OCI-M2 (cell line): ENCODE measurements at regions not wholly inside any gene's neighbourhood (a gene's known extent, or its start where the extent isn't known, plus 50 kb on each side); places are given as distances from the start of the nearest gene placed in this dataset.

Experiments
- DNase-seq: peaks from one replicate; lab custom pipeline; 2025; ENCODE audit not compliant: unreplicated experiment; lab: John Stamatoyannopoulos, UW

GRCh38 chr19:30909216-30909615 lies 440.0 kb downstream of the TSHZ3 start:
- no peak for DNase-seq

- no peak for DNase-seq
Observed at GRCh38 chr19:30908262-30908771, 440.9 kb downstream of the TSHZ3 start.

DNA sequence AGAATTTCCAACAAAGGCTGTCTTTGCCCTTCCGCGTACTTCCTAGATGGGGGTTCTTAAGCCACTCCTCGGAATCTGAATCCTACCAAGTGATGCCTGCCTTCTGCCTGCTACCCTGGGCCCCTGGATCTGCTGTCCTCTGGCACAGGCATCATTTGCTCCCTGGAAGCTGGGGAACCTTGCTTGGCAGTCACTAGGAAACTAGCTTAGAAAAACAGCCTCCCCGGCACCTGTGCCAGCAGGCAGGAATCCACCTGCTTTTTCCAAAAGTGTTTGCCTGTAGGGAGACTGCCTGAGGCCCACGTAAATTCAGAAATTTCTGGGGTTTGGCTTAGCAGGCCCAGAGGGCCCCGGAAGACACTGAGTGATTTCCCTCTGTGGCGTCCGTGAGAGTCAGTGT lies 442.4 kb downstream of the TSHZ3 start:
- DNase-seq, result no peak

DNA sequence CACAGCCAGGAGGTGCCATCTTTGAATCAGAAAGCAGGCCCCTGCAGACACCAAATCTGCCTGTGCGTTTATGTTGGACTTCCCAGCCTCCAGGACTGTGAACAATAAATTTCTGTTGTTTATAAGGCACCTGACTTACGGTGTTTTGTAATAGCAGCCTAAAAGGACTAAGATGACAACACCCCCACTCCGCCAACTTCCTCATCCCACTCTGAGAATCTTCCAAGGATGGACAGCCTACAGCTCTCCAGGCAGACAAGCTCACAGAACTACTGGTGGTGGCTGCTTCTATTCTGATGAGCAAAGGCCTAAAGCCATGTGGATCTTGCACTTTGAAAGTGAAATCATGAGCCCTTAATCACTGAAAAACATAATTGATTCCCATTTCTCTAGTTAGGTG lies 449.2 kb downstream of the TSHZ3 start:
- DNase-seq, result no peak

DNA sequence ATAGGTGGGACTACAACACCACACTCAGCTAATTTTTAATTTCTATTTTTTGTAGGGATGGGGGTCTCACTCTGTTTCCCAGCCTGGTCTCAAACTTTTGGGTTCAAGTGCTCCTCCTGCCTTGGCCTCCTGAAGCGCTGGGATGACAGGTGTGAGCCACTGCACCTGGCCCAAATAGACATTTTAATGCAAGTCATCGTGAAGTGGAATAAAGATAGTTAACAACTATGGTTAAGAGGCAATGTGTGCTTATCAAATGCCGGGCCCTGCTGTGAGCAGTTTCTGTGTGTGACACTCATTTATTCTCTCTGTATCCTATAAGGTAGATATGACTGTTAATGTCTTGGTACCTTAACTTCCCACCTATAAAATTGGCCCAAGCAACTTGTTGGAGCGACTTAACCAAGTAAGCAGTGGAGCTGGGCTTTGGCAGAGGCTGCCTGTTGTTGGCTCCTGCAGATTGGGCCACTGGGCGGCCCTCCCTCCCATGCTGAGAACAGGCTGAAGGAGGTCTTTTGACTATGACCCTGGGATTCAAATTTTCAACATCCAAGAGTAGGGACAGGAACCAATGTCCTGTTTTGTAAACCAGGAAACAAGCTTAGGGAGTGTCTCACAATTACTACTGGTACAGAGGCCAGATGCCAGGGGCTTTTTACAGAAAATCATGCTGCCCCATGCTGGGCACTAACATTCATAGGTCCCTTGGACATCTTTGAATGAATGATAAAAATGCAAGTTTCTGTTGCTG lies 450.7 kb downstream of the TSHZ3 start:
- DNase-seq, result no peak

DNA sequence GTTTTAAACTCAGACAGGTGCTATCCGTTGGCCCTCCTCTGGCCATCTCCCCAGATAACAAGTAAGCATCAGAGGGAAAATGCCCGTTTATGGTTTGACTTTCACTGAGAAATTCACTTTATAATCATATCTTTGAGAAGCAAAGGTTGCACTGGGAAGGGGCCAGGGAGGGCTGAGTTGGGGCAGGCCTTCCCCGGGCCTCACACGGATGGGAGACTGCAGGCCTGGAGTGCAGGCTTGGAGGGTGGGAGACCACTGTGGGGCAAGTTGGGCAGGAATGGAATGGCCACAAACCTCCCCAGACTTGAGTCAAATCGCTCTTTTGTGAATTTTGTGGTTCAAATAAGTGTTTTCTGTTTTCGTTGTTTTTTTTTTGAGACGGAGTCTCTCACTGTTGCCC lies 451.7 kb downstream of the TSHZ3 start:
- DNase-seq, result no peak

DNA sequence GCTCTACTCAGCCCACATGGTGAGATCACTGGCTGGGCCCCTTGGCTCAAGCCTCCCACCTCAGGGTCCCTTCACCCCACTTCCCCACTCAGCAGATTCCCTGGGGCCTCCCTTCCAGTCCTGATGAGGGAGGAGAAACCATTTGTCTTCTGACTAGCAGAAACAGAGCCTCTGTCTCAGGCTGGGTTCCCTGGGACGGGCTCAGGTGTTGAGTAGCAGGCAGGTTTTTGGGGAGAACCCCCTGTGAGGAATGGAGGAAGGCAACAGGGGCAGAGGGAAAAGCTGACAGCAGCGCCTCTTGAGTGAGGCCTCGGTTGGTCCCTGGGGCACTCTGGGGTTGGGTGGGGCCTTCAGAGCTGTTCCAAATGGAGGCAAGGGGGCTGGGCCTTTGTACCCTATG lies 452.2 kb downstream of the TSHZ3 start:
- no peak for DNase-seq

GRCh38 chr19:30896554-30896953 lies 452.7 kb downstream of the TSHZ3 start:
- no peak for DNase-seq

GRCh38 chr19:30895946-30896345 lies 453.3 kb downstream of the TSHZ3 start:
- no peak for DNase-seq

GRCh38 chr19:30891051-30891450 lies 458.2 kb downstream of the TSHZ3 start:
- no peak for DNase-seq

- DNase-seq, result no peak
Observed at GRCh38 chr19:30890033-30890432, 459.2 kb downstream of the TSHZ3 start.

DNA sequence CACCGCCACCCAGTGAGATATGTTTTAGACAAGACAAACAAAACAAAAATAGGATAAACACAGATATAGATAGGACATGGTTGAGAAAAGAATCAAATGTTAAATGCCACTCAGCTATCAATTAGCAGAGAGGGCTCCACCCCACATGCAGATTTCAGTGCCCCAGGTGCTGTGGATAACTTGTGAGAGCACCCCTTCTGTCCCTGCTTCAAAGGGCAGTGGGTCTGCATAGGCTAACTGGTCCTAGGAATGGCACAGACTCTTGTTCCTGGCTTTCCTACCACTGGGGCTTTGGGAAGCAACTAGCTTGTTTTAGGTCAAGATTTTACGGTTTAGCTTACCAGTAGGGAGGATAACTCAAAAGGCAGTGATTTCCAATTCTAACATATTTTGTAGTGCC lies 460.3 kb downstream of the TSHZ3 start:
- no peak for DNase-seq

DNA sequence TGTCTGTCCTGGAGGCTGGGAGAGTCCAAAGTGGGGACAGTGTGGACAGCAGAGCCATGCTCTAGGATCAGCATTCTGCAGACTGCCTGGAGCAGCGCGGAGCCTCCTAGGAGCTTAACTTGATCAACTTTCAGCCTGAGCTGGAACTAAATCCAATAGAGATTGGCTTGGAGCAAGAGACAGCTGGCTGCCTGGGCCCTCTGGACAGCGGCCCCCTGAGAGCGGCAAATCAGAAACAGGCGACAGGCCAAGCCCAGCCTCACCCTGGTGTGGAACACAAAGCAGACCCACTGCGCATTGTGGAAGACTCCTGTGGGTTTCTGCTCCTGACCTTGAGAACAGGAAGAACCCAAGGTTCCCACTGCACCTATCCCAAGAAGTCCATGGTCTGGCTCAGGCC lies 462.2 kb downstream of the TSHZ3 start:
- no peak for DNase-seq

DNA sequence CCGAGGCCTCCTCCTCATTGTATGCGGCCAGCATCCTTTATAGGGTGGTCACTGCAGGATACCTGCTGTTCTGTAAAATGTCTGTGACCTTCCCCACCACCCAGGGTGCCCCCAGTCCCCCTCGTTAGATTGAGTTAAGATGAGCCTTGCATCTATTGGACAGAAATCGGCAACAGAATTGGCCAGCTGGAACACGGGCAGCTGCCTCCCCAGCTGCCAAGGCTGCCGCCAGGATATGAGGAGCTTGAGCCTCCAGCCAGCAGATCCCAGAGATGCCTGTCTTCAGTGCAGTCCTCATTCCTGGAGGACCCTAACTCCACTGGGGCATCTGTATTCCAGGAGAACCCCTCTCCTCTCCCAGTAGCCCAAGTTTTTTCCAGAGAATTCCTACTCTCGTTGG lies 463.0 kb downstream of the TSHZ3 start:
- no peak for DNase-seq

DNA sequence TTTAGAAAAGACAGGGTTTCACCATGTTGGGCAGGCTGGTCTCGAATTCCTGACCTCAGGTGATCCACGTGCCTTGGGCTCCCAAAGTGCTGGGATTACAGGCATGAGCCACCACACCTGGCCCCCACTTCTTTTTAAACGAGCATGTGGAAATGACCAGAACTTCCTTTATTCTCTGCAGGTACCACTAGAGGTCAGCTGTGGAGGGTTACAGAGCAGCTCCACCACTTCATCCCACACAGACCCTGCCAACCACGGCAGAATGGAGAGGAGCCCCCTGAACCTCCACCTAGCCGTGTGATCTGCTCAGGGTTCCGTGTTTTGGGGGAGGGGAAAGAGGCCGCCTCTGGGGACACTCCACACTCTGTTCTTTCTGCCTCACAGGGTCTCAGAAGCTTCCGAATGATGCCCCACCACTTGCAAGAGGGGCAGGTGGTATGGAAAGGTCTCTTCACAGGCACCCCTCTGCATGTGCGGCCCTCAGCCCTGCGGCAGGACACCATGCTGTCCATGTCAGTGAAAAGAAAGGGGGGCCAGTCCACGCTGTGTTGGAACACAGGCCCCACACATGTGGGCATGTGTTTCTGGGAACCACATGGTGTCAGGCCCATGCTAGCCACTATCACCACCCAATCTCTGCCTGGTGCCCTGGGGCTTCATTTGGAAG lies 465.0 kb downstream of the TSHZ3 start:
- no peak for DNase-seq

- DNase-seq, result no peak
Observed at GRCh38 chr19:30883071-30883470, 466.2 kb downstream of the TSHZ3 start.

DNA sequence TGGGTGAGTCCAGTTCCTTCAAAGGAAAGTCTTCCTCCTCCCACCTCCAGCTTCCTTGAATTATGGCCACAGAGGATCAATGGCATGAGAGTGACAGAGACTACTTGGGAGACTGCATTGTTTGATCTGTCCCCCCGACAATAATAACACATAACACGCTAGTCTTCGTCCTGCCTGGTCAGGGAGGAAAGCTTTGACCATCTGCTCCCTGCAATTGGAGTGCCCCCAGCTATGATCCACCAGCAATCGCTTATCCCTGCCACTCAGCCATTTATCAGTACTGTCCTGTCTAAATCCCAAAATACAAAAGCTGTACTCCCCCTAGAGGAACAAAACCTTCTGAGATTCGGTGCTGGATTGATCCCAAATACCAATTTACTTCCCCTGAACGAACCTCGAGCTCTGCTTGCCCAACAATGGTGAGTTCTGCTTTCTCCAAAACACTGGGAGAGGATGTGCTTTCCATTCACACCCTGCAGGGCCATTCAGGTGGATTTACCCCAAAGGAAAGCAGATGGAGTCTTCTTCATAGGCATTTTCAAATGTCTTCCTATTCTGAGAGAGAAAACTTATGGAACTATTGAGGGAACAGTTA lies 466.7 kb downstream of the TSHZ3 start:
- no peak for DNase-seq

GRCh38 chr19:30881930-30882329 lies 467.3 kb downstream of the TSHZ3 start:
- no peak for DNase-seq

DNA sequence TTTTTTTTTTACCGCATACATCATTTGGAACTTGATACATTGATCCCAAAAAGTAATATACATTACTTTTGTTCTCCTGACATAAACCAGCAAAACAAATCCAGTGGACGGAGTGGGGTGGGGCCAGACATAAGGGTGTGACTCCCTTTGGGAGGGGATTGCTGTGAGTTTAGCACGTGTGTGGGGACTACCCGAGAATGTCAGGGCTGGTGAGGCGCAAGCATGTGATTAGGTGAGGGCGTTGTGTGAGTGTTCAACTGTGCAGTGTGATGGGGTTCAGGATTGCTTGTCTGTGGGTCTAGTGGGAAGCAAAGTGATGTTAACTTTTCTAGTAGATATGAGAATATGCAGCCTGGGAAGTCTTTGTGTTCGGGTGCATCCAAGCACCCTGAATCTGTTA lies 468.0 kb downstream of the TSHZ3 start:
- no peak for DNase-seq

DNA sequence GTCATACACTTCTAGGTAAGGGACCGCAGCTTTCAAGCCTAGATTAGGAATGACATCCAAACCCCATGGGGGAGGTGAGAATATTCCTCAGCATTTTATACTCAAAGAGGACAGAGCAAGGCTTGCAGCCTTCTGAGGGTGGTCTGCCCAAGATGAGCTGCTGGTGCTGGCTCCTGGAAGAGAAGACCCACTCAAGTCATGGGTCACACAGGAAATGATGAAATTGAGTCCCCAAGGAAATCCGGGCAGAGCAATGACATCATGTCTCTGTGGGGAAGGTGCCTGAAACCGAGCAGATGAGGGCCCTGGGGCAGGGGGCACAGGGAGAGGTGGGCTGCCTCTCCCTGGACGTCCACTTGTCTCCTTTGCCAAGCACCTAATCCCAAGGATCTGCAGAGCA lies 468.7 kb downstream of the TSHZ3 start:
- DNase-seq, result no peak

DNA sequence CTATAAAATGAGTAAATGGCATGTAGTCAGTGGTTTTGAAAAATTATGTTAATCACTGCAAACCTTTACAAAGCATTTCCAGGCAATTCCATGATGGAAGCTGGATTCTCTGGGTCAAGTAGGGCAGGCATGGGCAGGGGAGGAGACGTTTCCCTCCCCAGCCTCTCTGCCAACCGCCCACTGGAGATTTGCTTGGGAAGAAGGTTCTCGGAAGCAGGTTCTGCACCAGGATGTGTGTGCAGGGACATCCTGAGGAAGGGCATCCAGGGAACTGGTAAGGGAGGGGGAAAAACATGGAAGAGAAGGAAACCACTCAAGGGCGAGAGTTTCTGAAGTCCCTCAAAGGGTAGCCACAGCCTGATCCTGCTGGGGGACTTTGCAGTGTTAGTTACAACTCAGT lies 469.1 kb downstream of the TSHZ3 start:
- DNase-seq, result no peak

DNA sequence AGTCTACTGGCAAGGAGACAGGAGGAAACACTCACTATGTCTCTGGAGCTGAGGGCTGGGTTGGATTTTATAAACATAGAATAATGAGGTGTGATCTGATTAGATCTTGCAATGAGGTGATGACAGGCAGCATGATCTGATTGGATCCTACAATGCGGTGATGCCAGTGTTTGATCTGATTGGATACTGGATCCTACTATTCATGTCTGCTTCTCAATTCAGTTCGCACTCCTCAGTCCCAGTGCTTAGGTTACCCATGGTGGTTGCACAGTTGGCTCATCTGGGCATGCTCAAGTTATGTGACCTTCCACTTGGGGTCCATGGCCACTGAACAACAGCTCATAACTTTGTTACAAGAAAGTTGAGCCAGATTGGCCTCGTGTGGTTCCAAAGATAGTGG lies 469.5 kb downstream of the TSHZ3 start:
- DNase-seq, result no peak
